NT2/D1 (cell line): ENCODE measurements at regions not wholly inside any gene's neighbourhood (a gene's known extent, or its start where the extent isn't known, plus 50 kb on each side); places are given as distances from the start of the nearest gene placed in this dataset.

ENCODE experiments used
- SUZ12 ChIP-seq: IDR thresholded peaks from 2 replicates; pipeline ENCODE4 v1.6.1; 2011; ENCODE audit not compliant: insufficient read length, insufficient read depth; ENCODE audit errors: extremely low read depth
- YY1 ChIP-seq: IDR thresholded peaks from 2 replicates; pipeline ENCODE4 v1.6.1; 2011; ENCODE audit not compliant: insufficient read length, insufficient read depth

DNA sequence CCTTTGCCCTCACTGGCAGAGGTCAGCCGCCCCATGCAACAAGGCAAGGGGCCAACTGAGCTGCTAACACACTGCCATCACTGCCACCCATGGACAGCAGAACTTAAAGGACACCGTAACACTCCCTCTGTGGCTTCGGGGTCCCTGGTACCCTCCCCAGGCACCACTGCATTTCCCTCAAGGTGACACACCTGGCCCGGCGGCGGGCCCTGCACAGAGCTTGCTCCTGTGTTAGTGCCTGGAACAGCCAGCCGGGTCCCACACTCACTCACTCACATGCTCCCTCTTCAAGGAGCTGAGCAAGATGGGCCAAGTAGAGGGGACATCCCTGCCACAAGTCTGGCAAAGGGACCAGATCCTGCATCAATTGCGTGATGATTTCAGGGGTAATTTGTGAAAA lies 126.5 kb upstream of the SOX4 start:
- TF ChIP-seq YY1 (no peak), SUZ12 (no peak)
